ENCODE measurements at regions not wholly inside any gene's neighbourhood (a gene's known extent, or its start where the extent isn't known, plus 50 kb on each side); places are given as distances from the start of the nearest gene placed in this dataset.
"Not testable (repeated sequence)": the region's sequence is repeated elsewhere in the genome, so short reads cannot be mapped to it uniquely, and the experiment has no call there.

DNA sequence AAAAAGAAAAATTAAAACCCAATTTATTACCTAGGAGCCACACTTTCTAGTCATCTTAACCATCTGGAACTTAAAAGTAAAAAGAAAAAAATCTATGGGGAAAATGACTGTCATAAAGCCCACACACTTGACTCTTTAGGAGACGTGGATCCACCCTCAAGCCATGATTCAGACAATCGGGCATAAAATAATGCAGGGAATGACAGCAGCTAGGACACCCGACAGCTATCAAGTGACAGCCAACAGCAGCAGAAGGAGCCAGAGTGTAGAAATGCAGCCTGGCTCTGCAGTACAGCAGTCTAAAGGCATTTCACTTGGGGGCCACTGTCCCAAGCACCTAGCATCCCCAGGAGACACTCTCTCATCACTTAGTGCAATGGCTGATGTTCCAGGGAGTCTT, 226.9 kb downstream of the CAAP1 start:
- no peak overlapping the region for H3K4me3 ChIP-seq (ENCODE audit: low read depth, poor library complexity, severe bottlenecking)
- intact Hi-C loops (cut with DNase I; ENCODE audit: low total_unique reads) = no loop called here
- 33 to 47% methylated on average over 3 of the region's 3 CpGs for WGBS, 2 donors
- DNase-seq (ENCODE audit: low spot score in 2 of 2) = no peak
- TF ChIP-seq POLR2A (IDR thresholded peaks at IDR 0.05) = no peak
- TF ChIP-seq, protein P1, sequence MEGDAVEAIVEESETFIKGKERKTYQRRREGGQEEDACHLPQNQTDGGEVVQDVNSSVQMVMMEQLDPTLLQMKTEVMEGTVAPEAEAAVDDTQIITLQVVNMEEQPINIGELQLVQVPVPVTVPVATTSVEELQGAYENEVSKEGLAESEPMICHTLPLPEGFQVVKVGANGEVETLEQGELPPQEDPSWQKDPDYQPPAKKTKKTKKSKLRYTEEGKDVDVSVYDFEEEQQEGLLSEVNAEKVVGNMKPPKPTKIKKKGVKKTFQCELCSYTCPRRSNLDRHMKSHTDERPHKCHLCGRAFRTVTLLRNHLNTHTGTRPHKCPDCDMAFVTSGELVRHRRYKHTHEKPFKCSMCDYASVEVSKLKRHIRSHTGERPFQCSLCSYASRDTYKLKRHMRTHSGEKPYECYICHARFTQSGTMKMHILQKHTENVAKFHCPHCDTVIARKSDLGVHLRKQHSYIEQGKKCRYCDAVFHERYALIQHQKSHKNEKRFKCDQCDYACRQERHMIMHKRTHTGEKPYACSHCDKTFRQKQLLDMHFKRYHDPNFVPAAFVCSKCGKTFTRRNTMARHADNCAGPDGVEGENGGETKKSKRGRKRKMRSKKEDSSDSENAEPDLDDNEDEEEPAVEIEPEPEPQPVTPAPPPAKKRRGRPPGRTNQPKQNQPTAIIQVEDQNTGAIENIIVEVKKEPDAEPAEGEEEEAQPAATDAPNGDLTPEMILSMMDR (IDR thresholded peaks at IDR 0.05) = no peak

DNA sequence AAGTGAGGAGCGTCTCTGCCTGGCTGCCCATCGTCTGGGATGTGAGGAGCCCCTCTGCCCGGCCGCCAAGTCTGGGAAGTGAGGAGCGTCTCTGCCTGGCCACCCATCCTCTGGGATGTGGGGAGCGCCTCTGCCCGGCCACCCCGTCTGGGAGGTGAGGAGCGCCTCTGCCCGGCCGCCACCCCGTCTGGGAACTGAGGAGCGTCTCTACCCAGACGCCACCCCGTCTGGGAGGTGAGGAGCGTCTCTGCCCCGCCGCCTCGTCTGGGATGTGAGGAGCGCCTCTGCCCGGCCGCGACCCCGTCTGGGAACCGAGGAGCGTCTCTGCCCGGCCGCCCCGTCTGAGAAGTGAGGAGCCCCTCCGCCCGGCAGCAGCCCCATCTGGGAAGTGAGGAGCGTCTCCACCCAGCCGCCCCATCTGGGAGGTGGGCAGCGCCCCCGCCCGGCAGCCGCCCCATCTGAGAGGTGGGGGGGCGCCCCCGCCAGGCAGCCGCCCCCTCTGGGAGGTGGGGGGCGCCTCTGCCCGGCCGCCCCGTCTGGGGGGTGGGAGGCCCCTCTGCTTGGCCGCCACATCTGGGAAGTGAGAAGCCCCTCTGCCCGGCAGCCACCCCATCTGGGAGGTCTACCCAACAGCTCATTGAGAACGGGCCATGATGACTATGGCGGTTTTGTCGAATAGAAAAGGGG, 228.4 kb downstream of the CAAP1 start:
- WGBS, 2 donors = 97% methylated on average over 34 to 36 of the region's 49 CpGs
- DNase-seq (ENCODE audit: low spot score in 2 of 2); H3K4me3 ChIP-seq (ENCODE audit: low read depth, poor library complexity, severe bottlenecking); intact Hi-C loops (cut with DNase I; ENCODE audit: low total_unique reads): not testable (repeated sequence)

DNA sequence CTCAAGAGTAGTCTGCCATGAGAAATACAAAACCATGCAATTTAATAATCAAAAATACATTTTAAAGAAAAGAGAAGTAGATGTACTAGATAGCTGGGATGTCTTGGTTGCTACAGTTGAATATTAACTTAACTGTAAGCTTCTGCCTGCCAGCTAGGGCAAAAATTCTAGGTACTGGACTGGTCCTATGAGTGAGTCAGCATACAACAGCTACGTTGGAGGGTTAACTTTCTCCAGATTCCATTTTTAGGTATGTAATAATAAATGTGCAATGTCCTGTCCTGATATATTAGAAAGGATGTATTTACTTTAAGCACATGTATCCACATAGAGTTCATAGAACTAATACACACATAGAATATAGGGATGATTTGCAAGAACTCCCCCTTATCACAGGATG, 230.1 kb downstream of the CAAP1 start:
- H3K4me3 ChIP-seq (ENCODE audit: low read depth, poor library complexity, severe bottlenecking) = no peak overlapping the region
- no peak for DNase-seq (ENCODE audit: low spot score in 2 of 2)
- intact Hi-C loops (cut with DNase I; ENCODE audit: low total_unique reads) = no loop called here
- 48 to 58% methylated on average over 1 of the region's 1 CpG for WGBS, 2 donors
- TF ChIP-seq, protein P1 (IDR thresholded peaks at IDR 0.05) = no peak
- TF ChIP-seq POLR2A (IDR thresholded peaks at IDR 0.05) = no peak

DNA sequence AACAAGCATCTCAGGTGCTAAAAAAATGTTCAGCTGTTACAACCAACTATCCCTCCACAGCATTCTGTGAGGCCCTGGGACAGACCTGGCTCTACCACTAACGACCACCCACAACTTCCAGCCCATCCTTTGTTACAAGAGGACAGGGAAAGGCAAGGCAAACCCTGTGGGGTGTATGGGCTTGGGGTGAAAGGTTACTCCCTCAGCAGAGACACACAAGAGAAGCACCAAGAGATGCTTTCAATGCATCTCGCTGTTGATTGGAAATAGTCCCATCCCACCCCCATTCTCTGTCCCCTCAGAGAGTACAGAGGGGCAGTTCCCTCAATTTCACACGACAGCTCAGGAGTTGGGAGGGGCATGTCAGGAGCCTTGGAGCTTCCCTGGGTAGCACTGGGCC, 234.1 kb downstream of the CAAP1 start:
- TF ChIP-seq, protein P1 (IDR thresholded peaks at IDR 0.05) = no peak
- no peak for TF ChIP-seq POLR2A (IDR thresholded peaks at IDR 0.05)
- no peak overlapping the region for H3K4me3 ChIP-seq (ENCODE audit: low read depth, poor library complexity, severe bottlenecking)
- intact Hi-C loops (cut with DNase I; ENCODE audit: low total_unique reads) = no loop called here
- DNase-seq (ENCODE audit: low spot score in 2 of 2) = no peak
- 60 to 64% methylated on average over 3 of the region's 3 CpGs for WGBS, 2 donors

DNA sequence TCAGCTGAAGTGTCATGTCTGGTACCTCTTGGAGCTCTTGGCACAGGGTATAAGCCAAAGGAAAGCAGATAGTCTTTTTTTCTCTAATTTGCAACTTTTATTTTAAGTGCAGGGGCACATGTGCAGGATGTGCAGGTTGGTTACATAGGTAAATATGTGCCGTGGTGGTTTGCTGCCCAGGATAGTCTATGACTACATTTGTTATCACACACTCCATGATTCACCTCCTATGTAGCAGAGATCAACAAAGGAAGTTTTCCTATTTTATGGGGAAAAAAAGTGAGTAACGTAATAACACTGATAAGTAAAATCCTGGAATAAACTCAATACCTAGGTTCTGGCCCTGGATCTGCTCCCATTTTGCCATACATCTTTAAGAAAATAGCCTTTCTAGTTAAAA, 234.6 kb downstream of the CAAP1 start:
- DNase-seq (ENCODE audit: low spot score in 2 of 2) = no peak
- TF ChIP-seq POLR2A (IDR thresholded peaks at IDR 0.05) = no peak
- TF ChIP-seq, protein P1 (IDR thresholded peaks at IDR 0.05) = no peak
- intact Hi-C loops (cut with DNase I; ENCODE audit: low total_unique reads) = no loop called here
- no peak overlapping the region for H3K4me3 ChIP-seq (ENCODE audit: low read depth, poor library complexity, severe bottlenecking)
- 81 to 83% methylated on average over 2 of the region's 2 CpGs for WGBS, 2 donors

DNA sequence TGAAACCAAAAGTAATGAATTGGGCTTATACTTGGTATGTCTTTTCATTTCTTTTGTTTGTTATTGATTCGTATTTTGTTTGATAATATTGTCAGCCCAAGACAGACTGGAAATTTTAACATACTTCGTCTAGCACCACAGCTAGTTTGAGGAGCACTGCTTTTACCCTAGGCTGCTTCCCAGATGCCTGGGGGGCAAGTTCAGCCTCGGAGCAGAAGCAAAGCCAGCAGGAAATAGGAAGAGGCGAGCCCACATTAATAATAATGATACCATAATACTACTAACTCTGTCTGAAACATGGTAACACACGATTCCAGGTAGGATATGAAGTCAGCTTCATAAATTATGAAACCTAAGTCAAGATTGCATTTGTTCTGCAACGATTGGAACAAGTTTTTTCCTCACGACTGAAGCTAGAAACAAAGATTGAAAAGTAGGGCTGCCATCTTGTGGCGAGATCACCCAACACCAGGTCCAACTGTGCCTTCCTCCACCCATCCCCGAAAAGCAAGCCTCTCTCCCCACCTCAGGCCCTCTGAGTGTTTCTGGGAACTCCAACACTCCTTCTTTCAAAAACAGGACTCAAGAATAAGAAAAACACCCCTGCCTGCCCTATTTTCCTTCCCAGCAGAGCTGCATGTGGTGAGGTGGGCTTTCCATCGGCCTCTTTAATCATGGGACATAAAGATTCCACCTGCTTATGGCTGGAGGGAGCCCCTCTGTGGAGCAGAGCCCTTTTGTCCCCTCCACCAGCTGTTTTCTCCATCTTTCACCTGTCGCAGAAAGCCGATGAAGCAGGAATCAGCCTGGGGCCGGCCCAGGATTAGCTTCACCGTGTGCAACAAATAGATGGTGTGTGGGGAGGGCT, 236.4 kb downstream of the CAAP1 start:
- 34 to 41% methylated on average over 14 of the region's 14 CpGs for WGBS, 2 donors
- TF ChIP-seq, protein P1 (IDR thresholded peaks at IDR 0.05) = no peak
- no peak for TF ChIP-seq POLR2A (IDR thresholded peaks at IDR 0.05)
- H3K4me3 ChIP-seq (ENCODE audit: low read depth, poor library complexity, severe bottlenecking) = no peak overlapping the region
- DNase-seq (ENCODE audit: low spot score in 2 of 2) = no peak
- intact Hi-C loops (cut with DNase I; ENCODE audit: low total_unique reads) = no loop called here

All from lower leg skin (tissue), 4 donors.